ENCODE measurements at regions not wholly inside any gene's neighbourhood (a gene's known extent, or its start where the extent isn't known, plus 50 kb on each side); places are given as distances from the start of the nearest gene placed in this dataset.

DNA sequence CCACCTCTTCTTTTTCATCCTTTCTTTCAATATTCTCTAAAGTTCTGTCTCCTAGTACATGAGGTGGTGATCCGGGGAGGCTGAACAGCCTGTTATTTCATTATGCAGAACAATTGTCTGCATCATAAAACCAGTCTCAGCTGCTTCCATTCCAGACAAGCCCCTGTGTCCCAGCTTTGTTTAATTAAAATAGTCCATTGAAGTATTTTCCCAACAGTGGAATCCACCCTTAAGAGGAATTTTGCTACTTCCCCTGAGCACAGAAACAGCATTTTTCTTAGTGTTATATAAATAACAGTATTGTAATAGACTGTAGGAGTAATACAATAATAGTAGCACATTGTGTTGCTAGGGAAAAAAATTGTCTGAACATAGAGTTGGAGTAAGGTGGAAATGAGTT, 395.4 kb upstream of the TCF4 start:
- Histone ChIP-seq H3K79me2 (ENCODE audit: control insufficient read depth, insufficient read depth, low read length) (no peaks in the 10 kb centered on the region), H3K9ac (ENCODE audit: control insufficient read depth, insufficient read depth, low read length) (no peak overlapping the region), H4K20me1 (ENCODE audit: control insufficient read depth, insufficient read depth) (no peaks in the 10 kb centered on the region), H3K9me3 (replicated peaks; ENCODE audit: control insufficient read depth, insufficient read depth, low read length) (no peaks in the 10 kb centered on the region), H3K27ac (ENCODE audit: control insufficient read depth, insufficient read depth) (no peak overlapping the region), H3K4me1 (ENCODE audit: control insufficient read depth, insufficient read depth, low read length) (no peaks in the 10 kb centered on the region), H3K27me3 (replicated peaks in 1 of 2; ENCODE audit: control insufficient read depth in 2 of 2, insufficient read depth in 2 of 2, low read length in 1 of 2) (no peaks in the 10 kb centered on the region), H3K36me3 (ENCODE audit: control insufficient read depth in 2 of 2, insufficient read depth in 2 of 2, low read length in 1 of 2) (no peaks in the 10 kb centered on the region), H3K4me3 (no peak overlapping the region), H2AFZ (ENCODE audit: control insufficient read depth, low read depth, low read length) (no peak overlapping the region), H3K4me2 (ENCODE audit: control insufficient read depth, insufficient read depth) (no peak overlapping the region)
- WGBS (ENCODE audit: insufficient coverage, insufficient replicate concordance, low lambda C conversion rate, missing lambda C conversion rate), result 38% methylated on average over 1 of the region's 1 CpG
- intact Hi-C loops (cut with micrococcal nuclease; ENCODE audit: unreplicated experiment) (no loop called here), in situ Hi-C loops (cut with MboI) (no loop called here)
- RAD21 ChIA-PET (ENCODE audit: unreplicated experiment), result no interaction called here
- POLR2A ChIA-PET, result no interaction called here
- CTCF ChIA-PET, result no interaction called here
- DNase-seq (ENCODE audit: low read depth, low spot score) (no peak), ATAC-seq (no peak), FAIRE-seq (no peak)
- TF ChIP-seq SMAD5 (IDR thresholded peaks at IDR 0.05; ENCODE audit: low read depth) (no peak), YY1 (IDR thresholded peaks at IDR 0.05; ENCODE audit: low read depth, low read length) (no peak), TARDBP (IDR thresholded peaks at IDR 0.05; ENCODE audit: borderline replicate concordance) (no peak), BHLHE40 (IDR thresholded peaks at IDR 0.05; ENCODE audit: borderline replicate concordance in 1 of 2, low read depth in 2 of 2, low read length in 1 of 2) (no peak), NR2C1 (IDR thresholded peaks at IDR 0.05) (no peak), NR2F1 (conservative IDR thresholded peaks at IDR 0.05) (no peak), MEF2B (IDR thresholded peaks at IDR 0.05; ENCODE audit: partially characterized antibody, poor library complexity, severe bottlenecking) (no peak), RCOR1 (conservative IDR thresholded peaks at IDR 0.05; ENCODE audit: low read depth, low read length) (no peak), MYB (IDR thresholded peaks at IDR 0.05; ENCODE audit: borderline replicate concordance, low read depth, low read length) (no peak), JUNB (IDR thresholded peaks at IDR 0.05) (no peak), NR2C2 (IDR thresholded peaks at IDR 0.05; ENCODE audit: borderline replicate concordance, control insufficient read depth, insufficient read length, low read depth) (no peak), CBX5 (IDR thresholded peaks at IDR 0.05; ENCODE audit: low read depth) (no peak)
- TF ChIP-seq, protein P1, sequence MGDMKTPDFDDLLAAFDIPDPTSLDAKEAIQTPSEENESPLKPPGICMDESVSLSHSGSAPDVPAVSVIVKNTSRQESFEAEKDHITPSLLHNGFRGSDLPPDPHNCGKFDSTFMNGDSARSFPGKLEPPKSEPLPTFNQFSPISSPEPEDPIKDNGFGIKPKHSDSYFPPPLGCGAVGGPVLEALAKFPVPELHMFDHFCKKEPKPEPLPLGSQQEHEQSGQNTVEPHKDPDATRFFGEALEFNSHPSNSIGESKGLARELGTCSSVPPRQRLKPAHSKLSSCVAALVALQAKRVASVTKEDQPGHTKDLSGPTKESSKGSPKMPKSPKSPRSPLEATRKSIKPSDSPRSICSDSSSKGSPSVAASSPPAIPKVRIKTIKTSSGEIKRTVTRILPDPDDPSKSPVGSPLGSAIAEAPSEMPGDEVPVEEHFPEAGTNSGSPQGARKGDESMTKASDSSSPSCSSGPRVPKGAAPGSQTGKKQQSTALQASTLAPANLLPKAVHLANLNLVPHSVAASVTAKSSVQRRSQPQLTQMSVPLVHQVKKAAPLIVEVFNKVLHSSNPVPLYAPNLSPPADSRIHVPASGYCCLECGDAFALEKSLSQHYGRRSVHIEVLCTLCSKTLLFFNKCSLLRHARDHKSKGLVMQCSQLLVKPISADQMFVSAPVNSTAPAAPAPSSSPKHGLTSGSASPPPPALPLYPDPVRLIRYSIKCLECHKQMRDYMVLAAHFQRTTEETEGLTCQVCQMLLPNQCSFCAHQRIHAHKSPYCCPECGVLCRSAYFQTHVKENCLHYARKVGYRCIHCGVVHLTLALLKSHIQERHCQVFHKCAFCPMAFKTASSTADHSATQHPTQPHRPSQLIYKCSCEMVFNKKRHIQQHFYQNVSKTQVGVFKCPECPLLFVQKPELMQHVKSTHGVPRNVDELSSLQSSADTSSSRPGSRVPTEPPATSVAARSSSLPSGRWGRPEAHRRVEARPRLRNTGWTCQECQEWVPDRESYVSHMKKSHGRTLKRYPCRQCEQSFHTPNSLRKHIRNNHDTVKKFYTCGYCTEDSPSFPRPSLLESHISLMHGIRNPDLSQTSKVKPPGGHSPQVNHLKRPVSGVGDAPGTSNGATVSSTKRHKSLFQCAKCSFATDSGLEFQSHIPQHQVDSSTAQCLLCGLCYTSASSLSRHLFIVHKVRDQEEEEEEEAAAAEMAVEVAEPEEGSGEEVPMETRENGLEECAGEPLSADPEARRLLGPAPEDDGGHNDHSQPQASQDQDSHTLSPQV (IDR thresholded peaks at IDR 0.05), result no peak
- TF ChIP-seq, protein P2, sequence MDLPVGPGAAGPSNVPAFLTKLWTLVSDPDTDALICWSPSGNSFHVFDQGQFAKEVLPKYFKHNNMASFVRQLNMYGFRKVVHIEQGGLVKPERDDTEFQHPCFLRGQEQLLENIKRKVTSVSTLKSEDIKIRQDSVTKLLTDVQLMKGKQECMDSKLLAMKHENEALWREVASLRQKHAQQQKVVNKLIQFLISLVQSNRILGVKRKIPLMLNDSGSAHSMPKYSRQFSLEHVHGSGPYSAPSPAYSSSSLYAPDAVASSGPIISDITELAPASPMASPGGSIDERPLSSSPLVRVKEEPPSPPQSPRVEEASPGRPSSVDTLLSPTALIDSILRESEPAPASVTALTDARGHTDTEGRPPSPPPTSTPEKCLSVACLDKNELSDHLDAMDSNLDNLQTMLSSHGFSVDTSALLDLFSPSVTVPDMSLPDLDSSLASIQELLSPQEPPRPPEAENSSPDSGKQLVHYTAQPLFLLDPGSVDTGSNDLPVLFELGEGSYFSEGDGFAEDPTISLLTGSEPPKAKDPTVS (IDR thresholded peaks at IDR 0.05; ENCODE audit: low read depth, low read length), result no peak
- TF ChIP-seq, protein P3, sequence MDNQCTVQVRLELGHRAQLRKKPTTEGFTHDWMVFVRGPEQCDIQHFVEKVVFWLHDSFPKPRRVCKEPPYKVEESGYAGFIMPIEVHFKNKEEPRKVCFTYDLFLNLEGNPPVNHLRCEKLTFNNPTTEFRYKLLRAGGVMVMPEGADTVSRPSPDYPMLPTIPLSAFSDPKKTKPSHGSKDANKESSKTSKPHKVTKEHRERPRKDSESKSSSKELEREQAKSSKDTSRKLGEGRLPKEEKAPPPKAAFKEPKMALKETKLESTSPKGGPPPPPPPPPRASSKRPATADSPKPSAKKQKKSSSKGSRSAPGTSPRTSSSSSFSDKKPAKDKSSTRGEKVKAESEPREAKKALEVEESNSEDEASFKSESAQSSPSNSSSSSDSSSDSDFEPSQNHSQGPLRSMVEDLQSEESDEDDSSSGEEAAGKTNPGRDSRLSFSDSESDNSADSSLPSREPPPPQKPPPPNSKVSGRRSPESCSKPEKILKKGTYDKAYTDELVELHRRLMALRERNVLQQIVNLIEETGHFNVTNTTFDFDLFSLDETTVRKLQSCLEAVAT (IDR thresholded peaks at IDR 0.05), result no peak
- no TSS peak for BruUV-seq (replicated peaks)
- SMC1A ChIA-PET (ENCODE audit: uncharacterized antibody, unreplicated experiment), result no interaction called here
